SK-N-SH treated with all-trans-retinoic acid at 6 μM for 48 hours (cell line): ENCODE measurements at regions not wholly inside any gene's neighbourhood (a gene's known extent, or its start where the extent isn't known, plus 50 kb on each side); places are given as distances from the start of the nearest gene placed in this dataset.
"Not testable (repeated sequence)": the region's sequence is repeated elsewhere in the genome, so short reads cannot be mapped to it uniquely, and the experiment has no call there.

Experiments
- ARNTL ChIP-seq: fragments of 450-650 bp; formaldehyde crosslinking; IDR thresholded peaks from 2 replicates; pipeline ENCODE4 v1.5.0; 2020; ENCODE audit warnings: low read depth, mild to moderate bottlenecking, moderate library complexity, borderline replicate concordance
- ESRRG ChIP-seq: fragments of 250-450 bp; sonication (Bioruptor Pico); IDR thresholded peaks from 2 replicates; pipeline ENCODE4 v1.6.1; 2021; ENCODE audit warnings: mild to moderate bottlenecking
- GLIS3 ChIP-seq: fragments of 250-450 bp; sonication (Bioruptor Pico); IDR thresholded peaks from 2 replicates; pipeline ENCODE4 v1.5.0; 2020; ENCODE audit warnings: mild to moderate bottlenecking, moderate library complexity
- PPARA ChIP-seq: fragments of 250-450 bp; sonication (Bioruptor Pico); IDR thresholded peaks from 2 replicates; pipeline ENCODE4 v1.5.0; 2020; ENCODE audit warnings: mild to moderate bottlenecking, borderline replicate concordance
- RARB ChIP-seq: fragments of 250-450 bp; sonication (Bioruptor Pico); IDR thresholded peaks from 2 replicates; pipeline ENCODE4 v1.8.0; 2021; ENCODE audit warnings: mild to moderate bottlenecking, moderate library complexity
- ZNF565 ChIP-seq: fragments of 450-650 bp; formaldehyde crosslinking; conservative IDR thresholded peaks from 2 replicates; pipeline ENCODE4 v1.5.0; 2020; ENCODE audit warnings: low read depth, mild to moderate bottlenecking, moderate library complexity
- ZNF8 ChIP-seq: fragments of 450-650 bp; formaldehyde crosslinking; IDR thresholded peaks from 2 replicates; pipeline ENCODE4 v1.5.0; 2020; ENCODE audit warnings: mild to moderate bottlenecking, moderate library complexity

DNA sequence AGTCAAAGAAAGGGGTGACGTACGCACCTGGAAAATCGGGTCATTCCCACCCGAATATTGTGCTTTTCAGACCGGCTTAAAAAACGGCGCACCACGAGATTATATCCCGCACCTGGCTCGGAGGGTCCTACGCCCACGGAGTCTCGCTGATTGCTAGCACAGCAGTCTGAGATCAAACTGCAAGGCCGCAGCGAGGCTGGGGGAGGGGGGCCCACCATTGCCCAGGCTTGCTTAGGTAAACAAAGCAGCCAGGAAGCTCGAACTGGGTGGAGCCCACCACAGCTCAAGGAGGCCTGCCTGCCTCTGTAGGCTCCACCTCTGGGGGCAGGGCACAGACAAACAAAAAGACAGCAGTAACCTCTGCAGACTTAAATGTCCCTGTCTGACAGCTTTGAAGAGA, 117.0 kb upstream of the PTBP2 start:
- not testable (repeated sequence) for TF ChIP-seq ZNF8; ARNTL (CRISPR knock-in tag); ZNF565 (CRISPR knock-in tag); PPARA (CRISPR knock-in tag); GLIS3; RARB (CRISPR knock-in tag); ESRRG (CRISPR knock-in tag)
